ENCODE measurements at regions not wholly inside any gene's neighbourhood (a gene's known extent, or its start where the extent isn't known, plus 50 kb on each side); places are given as distances from the start of the nearest gene placed in this dataset.

GRCh38 chr3:103629391-103629790, 1194.6 kb downstream of the ZPLD1 start:
- TF ChIP-seq CTCF (IDR thresholded peaks at IDR 0.05; ENCODE audit: insufficient read depth in 1 of 2, low read depth in 1 of 2, low read length in 1 of 2, severe bottlenecking in 1 of 2, unreplicated experiment in 1 of 2): no peak
- Mint-ChIP-seq H3K9me3 (ENCODE audit: unreplicated experiment) (peaks cover 21% of the 10 kb centered on the region), H3K27me3 (ENCODE audit: insufficient read depth, unreplicated experiment) (no peaks in the 10 kb centered on the region), H3K36me3 (ENCODE audit: insufficient read depth, unreplicated experiment) (no peaks in the 10 kb centered on the region), H3K27ac (ENCODE audit: unreplicated experiment) (no peak overlapping the region), H3K4me1 (ENCODE audit: low read depth, unreplicated experiment) (no peaks in the 10 kb centered on the region), H3K4me3 (ENCODE audit: unreplicated experiment) (no peak overlapping the region)
- DNase-seq: no peak
- BruUV-seq (replicated peaks): no TSS peak
- intact Hi-C loops (cut with micrococcal nuclease; ENCODE audit: unreplicated experiment): no loop called here
- H3K4me3 ChIP-seq (ENCODE audit: low read depth, low read length): no peak overlapping the region
- no peaks in the 10 kb centered on the region for H3K27me3 ChIP-seq (replicated peaks; ENCODE audit: control insufficient read depth, insufficient read depth, low read length)
- 0 out of 2 replicates have a peak, but pooled peaks cover 2% of the 10 kb centered on the region for H3K9me3 ChIP-seq
- ChIA-PET POLR2A (no interaction called here), CTCF (no interaction called here)
- H3K36me3 ChIP-seq (ENCODE audit: control insufficient read depth, insufficient read depth, low read length): no peaks in the 10 kb centered on the region
- H3K4me1 ChIP-seq: no peaks in the 10 kb centered on the region

GRCh38 chr3:103644450-103644849, 1209.6 kb downstream of the ZPLD1 start:
- H3K36me3 ChIP-seq (ENCODE audit: control insufficient read depth, insufficient read depth, low read length): no peaks in the 10 kb centered on the region
- H3K4me3 ChIP-seq (ENCODE audit: low read depth, low read length): no peak overlapping the region
- no peaks in the 10 kb centered on the region for H3K4me1 Mint-ChIP-seq (ENCODE audit: low read depth, unreplicated experiment)
- H3K9me3 ChIP-seq: no peaks in the 10 kb centered on the region
- no peak overlapping the region for H3K27ac Mint-ChIP-seq (ENCODE audit: unreplicated experiment)
- POLR2A ChIA-PET: no interaction called here
- BruUV-seq (replicated peaks): no TSS peak
- no peak for DNase-seq
- no peaks in the 10 kb centered on the region for H3K36me3 Mint-ChIP-seq (ENCODE audit: insufficient read depth, unreplicated experiment)
- H3K9me3 Mint-ChIP-seq (ENCODE audit: unreplicated experiment): no peaks in the 10 kb centered on the region
- H3K27me3 Mint-ChIP-seq (ENCODE audit: insufficient read depth, unreplicated experiment): no peaks in the 10 kb centered on the region
- H3K27me3 ChIP-seq (replicated peaks; ENCODE audit: control insufficient read depth, insufficient read depth, low read length): no peaks in the 10 kb centered on the region
- TF ChIP-seq CTCF (IDR thresholded peaks at IDR 0.05; ENCODE audit: insufficient read depth in 1 of 2, low read depth in 1 of 2, low read length in 1 of 2, severe bottlenecking in 1 of 2, unreplicated experiment in 1 of 2): no peak
- CTCF ChIA-PET: no interaction called here
- H3K4me1 ChIP-seq: no peaks in the 10 kb centered on the region
- no peak overlapping the region for H3K4me3 Mint-ChIP-seq (ENCODE audit: unreplicated experiment)
- intact Hi-C loops (cut with micrococcal nuclease; ENCODE audit: unreplicated experiment): no loop called here

GRCh38 chr3:103653996-103654395, 1219.2 kb downstream of the ZPLD1 start:
- no peak for DNase-seq
- intact Hi-C loops (cut with micrococcal nuclease; ENCODE audit: unreplicated experiment): no loop called here
- H3K9me3 ChIP-seq: no peaks in the 10 kb centered on the region
- H3K4me3 Mint-ChIP-seq (ENCODE audit: unreplicated experiment): no peak overlapping the region
- no peaks in the 10 kb centered on the region for H3K4me1 Mint-ChIP-seq (ENCODE audit: low read depth, unreplicated experiment)
- H3K27me3 ChIP-seq (replicated peaks; ENCODE audit: control insufficient read depth, insufficient read depth, low read length): no peaks in the 10 kb centered on the region
- no peaks in the 10 kb centered on the region for H3K9me3 Mint-ChIP-seq (ENCODE audit: unreplicated experiment)
- H3K4me3 ChIP-seq (ENCODE audit: low read depth, low read length): no peak overlapping the region
- BruUV-seq (replicated peaks): no TSS peak
- no peaks in the 10 kb centered on the region for H3K36me3 Mint-ChIP-seq (ENCODE audit: insufficient read depth, unreplicated experiment)
- no peaks in the 10 kb centered on the region for H3K36me3 ChIP-seq (ENCODE audit: control insufficient read depth, insufficient read depth, low read length)
- ChIA-PET POLR2A (no interaction called here), CTCF (no interaction called here)
- H3K27ac Mint-ChIP-seq (ENCODE audit: unreplicated experiment): no peak overlapping the region
- H3K4me1 ChIP-seq: no peaks in the 10 kb centered on the region
- peaks cover 2% of the 10 kb centered on the region for H3K27me3 Mint-ChIP-seq (ENCODE audit: insufficient read depth, unreplicated experiment)
- TF ChIP-seq CTCF (IDR thresholded peaks at IDR 0.05; ENCODE audit: insufficient read depth in 1 of 2, low read depth in 1 of 2, low read length in 1 of 2, severe bottlenecking in 1 of 2, unreplicated experiment in 1 of 2): no peak

Data from Caco-2 (cell line).